Bronchial epithelial cell (primary cell): ENCODE measurements at regions not wholly inside any gene's neighbourhood (a gene's known extent, or its start where the extent isn't known, plus 50 kb on each side); places are given as distances from the start of the nearest gene placed in this dataset.

Experiments used
- DNase-seq: peaks from one replicate; pipeline ENCODE4 v3.0.0-alpha.2; 2010; ENCODE audit warnings: low read depth
- FAIRE-seq: peaks from 2 replicates; lab custom pipeline; 2011; peaks lifted over from hg19 to GRCh38; lab: Jason Lieb, UNC
- H3K27me3 ChIP-seq: 2 replicates; pipeline ENCODE4 v1.5.1; 2011; ENCODE audit warnings: low read length; ENCODE audit not compliant: control insufficient read depth, insufficient read depth
- H3K36me3 ChIP-seq: 2 replicates; pipeline ENCODE4 v1.5.1; 2011; ENCODE audit warnings: low read length; ENCODE audit not compliant: control insufficient read depth, insufficient read depth
- H3K4me3 ChIP-seq: 2 replicates; pipeline ENCODE4 v1.5.1; 2011; ENCODE audit warnings: mild to moderate bottlenecking, low read depth, low read length, control low read depth
- CTCF ChIP-seq: IDR thresholded peaks from 2 replicates; pipeline ENCODE4 v1.5.1; 2011; ENCODE audit warnings: mild to moderate bottlenecking, moderate library complexity, low read length, control low read depth, inconsistent platforms; ENCODE audit not compliant: insufficient read depth, severe bottlenecking

GRCh38 chr13:85742355-85742754, 56.9 kb downstream of the SLITRK6 start:
- no peak overlapping the region for H3K4me3 ChIP-seq
- no peaks in the 10 kb centered on the region for H3K27me3 ChIP-seq
- no peaks in the 10 kb centered on the region for H3K36me3 ChIP-seq
- FAIRE-seq: no peak
- DNase-seq: no peak
- no peak for TF ChIP-seq CTCF

- no peak for TF ChIP-seq CTCF
- no peaks in the 10 kb centered on the region for H3K36me3 ChIP-seq
- no peak for FAIRE-seq
These were observed 58.2 kb downstream of the SLITRK6 start for GRCh38 chr13:85741017-85741416.

GRCh38 chr13:85738696-85739320, 60.4 kb downstream of the SLITRK6 start:
- peak; percentile 68 for DNase-seq
- no peak for TF ChIP-seq CTCF
- FAIRE-seq: no peak
- H3K36me3 ChIP-seq: no peaks in the 10 kb centered on the region
- H3K27me3 ChIP-seq: no peaks in the 10 kb centered on the region
- no peak overlapping the region for H3K4me3 ChIP-seq

More at GRCh38 chr13:85741017-85741416, 58.2 kb downstream of the SLITRK6 start:
- no peak for DNase-seq
- Histone ChIP-seq H3K27me3 (no peaks in the 10 kb centered on the region), H3K4me3 (no peak overlapping the region)

- H3K4me3 ChIP-seq: no peak overlapping the region
- DNase-seq (no peak), FAIRE-seq (no peak)
- TF ChIP-seq CTCF: no peak
- H3K36me3 ChIP-seq: no peaks in the 10 kb centered on the region
- no peaks in the 10 kb centered on the region for H3K27me3 ChIP-seq
These were observed 61.3 kb downstream of the SLITRK6 start for GRCh38 chr13:85737952-85738351.

- H3K27me3 ChIP-seq: no peaks in the 10 kb centered on the region
- no peak for TF ChIP-seq CTCF
- H3K4me3 ChIP-seq: no peak overlapping the region
- peak; percentile 86 for DNase-seq
- H3K36me3 ChIP-seq: no peaks in the 10 kb centered on the region
- no peak for FAIRE-seq
These were observed 69.9 kb downstream of the SLITRK6 start for GRCh38 chr13:85729296-85729695.

GRCh38 chr13:85728811-85729210, 70.4 kb downstream of the SLITRK6 start:
- no peak for TF ChIP-seq CTCF
- no peak for DNase-seq
- no peak for FAIRE-seq
- H3K36me3 ChIP-seq: no peaks in the 10 kb centered on the region
- no peaks in the 10 kb centered on the region for H3K27me3 ChIP-seq
- H3K4me3 ChIP-seq: no peak overlapping the region
